ENCODE measurements at regions not wholly inside any gene's neighbourhood (a gene's known extent, or its start where the extent isn't known, plus 50 kb on each side); places are given as distances from the start of the nearest gene placed in this dataset.

GRCh38 chr2:180653481-180653880, 326.9 kb upstream of the UBE2E3 start:
- no peak for TF ChIP-seq CTCF (IDR thresholded peaks at IDR 0.05)
- no peak for TF ChIP-seq POLR2A (IDR thresholded peaks at IDR 0.05)

Measured in Peyer's patch (tissue), 4 donors.